ENCODE measurements at regions not wholly inside any gene's neighbourhood (a gene's known extent, or its start where the extent isn't known, plus 50 kb on each side); places are given as distances from the start of the nearest gene placed in this dataset.
A peak's percentile ranks its signal among the peaks of the same experiment; 100 is the strongest.
"Not testable (repeated sequence)": the region's sequence is repeated elsewhere in the genome, so short reads cannot be mapped to it uniquely, and the experiment has no call there.

- POLR2A ChIA-PET; H2AFZ ChIP-seq (ENCODE audit: low read length); H3K4me2 ChIP-seq (ENCODE audit: low read depth, low read length); H3K9ac ChIP-seq (ENCODE audit: insufficient read depth, low read depth, low read length); H3K4me1 ChIP-seq (ENCODE audit: insufficient read depth, low read length); CTCF ChIA-PET (ENCODE audit: low intra/inter-chr PET ratio, low total read pairs); H3K27ac ChIP-seq (ENCODE audit: extremely low read length, insufficient read depth, low read length); H4K20me1 ChIP-seq (ENCODE audit: insufficient read depth, low read length); H3K27me3 ChIP-seq (ENCODE audit: control insufficient read depth in 1 of 2, insufficient read depth in 2 of 2, low read length in 2 of 2); in situ Hi-C loops (cut with HindIII; ENCODE audit: extremely low pct_ligation_motif_present, low pct_unique_long_range_greater_than_20kb); ATAC-seq; H3K79me2 ChIP-seq (ENCODE audit: insufficient read depth, low read length); intact Hi-C loops (cut with micrococcal nuclease; ENCODE audit: unreplicated experiment); FAIRE-seq; DNase-seq (ENCODE audit: low spot score); H3K4me3 ChIP-seq (replicated peaks in 1 of 3; ENCODE audit: insufficient read depth in 1 of 3, low read depth in 2 of 3, low read length in 3 of 3); BruUV-seq (replicated peaks); H3K36me3 ChIP-seq (replicated peaks in 1 of 2; ENCODE audit: control insufficient read depth in 1 of 2, insufficient read depth in 2 of 2, low read length in 2 of 2); H3K9me3 ChIP-seq (ENCODE audit: low read length): not testable (repeated sequence)
- WGBS (ENCODE audit: low lambda C conversion rate), result 2% methylated on average over 3 of the region's 3 CpGs
These were observed 175.6 kb upstream of the LRRC61 start for GRCh38 chr7:150147524-150147923.

- CTCF ChIA-PET (ENCODE audit: low intra/inter-chr PET ratio, low total read pairs); DNase-seq (ENCODE audit: low spot score); H3K4me1 ChIP-seq (ENCODE audit: insufficient read depth, low read length); H3K9ac ChIP-seq (ENCODE audit: insufficient read depth, low read depth, low read length); intact Hi-C loops (cut with micrococcal nuclease; ENCODE audit: unreplicated experiment); H3K27ac ChIP-seq (ENCODE audit: extremely low read length, insufficient read depth, low read length); BruUV-seq (replicated peaks); H2AFZ ChIP-seq (ENCODE audit: low read length); POLR2A ChIA-PET; H3K4me3 ChIP-seq (replicated peaks in 1 of 3; ENCODE audit: insufficient read depth in 1 of 3, low read depth in 2 of 3, low read length in 3 of 3); H3K9me3 ChIP-seq (ENCODE audit: low read length); H3K4me2 ChIP-seq (ENCODE audit: low read depth, low read length); H3K27me3 ChIP-seq (ENCODE audit: control insufficient read depth in 1 of 2, insufficient read depth in 2 of 2, low read length in 2 of 2); H4K20me1 ChIP-seq (ENCODE audit: insufficient read depth, low read length); H3K36me3 ChIP-seq (replicated peaks in 1 of 2; ENCODE audit: control insufficient read depth in 1 of 2, insufficient read depth in 2 of 2, low read length in 2 of 2); H3K79me2 ChIP-seq (ENCODE audit: insufficient read depth, low read length); in situ Hi-C loops (cut with HindIII; ENCODE audit: extremely low pct_ligation_motif_present, low pct_unique_long_range_greater_than_20kb): not testable (repeated sequence)
- TF ChIP-seq CEBPB (IDR thresholded peaks at IDR 0.05; ENCODE audit: borderline replicate concordance, low read depth, low read length) (peak; percentile 5; the same call in 1 of the 2 replicates), FOSL2 (CRISPR knock-in tag; IDR thresholded peaks at IDR 0.05) (peak; percentile 53)
- 4% methylated on average over 4 of the region's 4 CpGs for WGBS (ENCODE audit: low lambda C conversion rate)
- ATAC-seq (peak; percentile 91), FAIRE-seq (peak; percentile 8)
These were observed 167.1 kb upstream of the LRRC61 start for GRCh38 chr7:150156015-150156414.

- not testable (repeated sequence) for FAIRE-seq
These were observed 164.5 kb upstream of the LRRC61 start for GRCh38 chr7:150158696-150159095.

More at GRCh38 chr7:150158696-150159095, 164.5 kb upstream of the LRRC61 start:
- WGBS (ENCODE audit: low lambda C conversion rate), result 70% methylated on average over 14 of the region's 15 CpGs
- DNase-seq (ENCODE audit: low spot score); ATAC-seq; in situ Hi-C loops (cut with HindIII; ENCODE audit: extremely low pct_ligation_motif_present, low pct_unique_long_range_greater_than_20kb); H2AFZ ChIP-seq (ENCODE audit: low read length); H3K79me2 ChIP-seq (ENCODE audit: insufficient read depth, low read length); H3K27ac ChIP-seq (ENCODE audit: extremely low read length, insufficient read depth, low read length); H3K27me3 ChIP-seq (ENCODE audit: control insufficient read depth in 1 of 2, insufficient read depth in 2 of 2, low read length in 2 of 2); H4K20me1 ChIP-seq (ENCODE audit: insufficient read depth, low read length); H3K4me3 ChIP-seq (replicated peaks in 1 of 3; ENCODE audit: insufficient read depth in 1 of 3, low read depth in 2 of 3, low read length in 3 of 3); H3K36me3 ChIP-seq (replicated peaks in 1 of 2; ENCODE audit: control insufficient read depth in 1 of 2, insufficient read depth in 2 of 2, low read length in 2 of 2); H3K4me2 ChIP-seq (ENCODE audit: low read depth, low read length); H3K9ac ChIP-seq (ENCODE audit: insufficient read depth, low read depth, low read length); CTCF ChIA-PET (ENCODE audit: low intra/inter-chr PET ratio, low total read pairs); H3K9me3 ChIP-seq (ENCODE audit: low read length); intact Hi-C loops (cut with micrococcal nuclease; ENCODE audit: unreplicated experiment); H3K4me1 ChIP-seq (ENCODE audit: insufficient read depth, low read length); BruUV-seq (replicated peaks); POLR2A ChIA-PET: not testable (repeated sequence)
- peak; percentile 87 for TF ChIP-seq MNT (IDR thresholded peaks at IDR 0.05)
